SU-DHL-6 (cell line): ENCODE measurements at regions not wholly inside any gene's neighbourhood (a gene's known extent, or its start where the extent isn't known, plus 50 kb on each side); places are given as distances from the start of the nearest gene placed in this dataset.

Experiments used
- H2AFZ ChIP-seq: fragments of 200-600 bp; sonication (generic); 2 replicates; pipeline ENCODE4 v1.6.1; 2014; ENCODE audit warnings: low read depth, mild to moderate bottlenecking, moderate library complexity, mixed read lengths, antibody characterized with exemption, low read length; ENCODE audit not compliant: severe bottlenecking
- H3F3A ChIP-seq: fragments of 200-600 bp; shearing (Covaris generic); 2 replicates; pipeline ENCODE4 v1.6.0; 2016; ENCODE audit warnings: antibody characterized with exemption, mild to moderate bottlenecking; ENCODE audit not compliant: insufficient read depth
- H3K27ac ChIP-seq: fragments of 200-600 bp; sonication (generic); 2 replicates; pipeline ENCODE4 v1.5.1; 2016; ENCODE audit warnings: low read depth, mild to moderate bottlenecking, low read length, moderate library complexity, mixed read lengths
- H3K27me3 ChIP-seq: fragments of 200-600 bp; sonication (generic), shearing (Covaris generic); 2 replicates; pipeline ENCODE4 v1.6.0; 2014; ENCODE audit warnings: mild to moderate bottlenecking, low read length
- H3K36me3 ChIP-seq: fragments of 200-600 bp; sonication (generic); 2 replicates; pipeline ENCODE4 v1.6.1; 2014; ENCODE audit warnings: mild to moderate bottlenecking, low read length, mixed read lengths
- H3K4me2 ChIP-seq: fragments of 300-600, 200-600 bp; shearing (Covaris generic), sonication (generic); 2 replicates; pipeline ENCODE4 v1.6.0; 2014; ENCODE audit warnings: low read length, low read depth, mild to moderate bottlenecking; ENCODE audit not compliant: poor library complexity, severe bottlenecking
- H3K4me3 ChIP-seq: fragments of 200-600 bp; sonication (generic); 2 replicates; pipeline ENCODE4 v1.5.1; 2014; ENCODE audit warnings: antibody characterized with exemption, low read length, mild to moderate bottlenecking, mixed read lengths; ENCODE audit not compliant: insufficient read depth, poor library complexity, severe bottlenecking
- H3K79me2 ChIP-seq: fragments of 200-600 bp; sonication (generic); 2 replicates; pipeline ENCODE4 v1.6.1; 2014; ENCODE audit warnings: mild to moderate bottlenecking, low read length, moderate library complexity; ENCODE audit not compliant: insufficient read depth
- H3K9ac ChIP-seq: fragments of 200-600 bp; sonication (generic); 2 replicates; pipeline ENCODE4 v1.7.0; 2014; ENCODE audit warnings: mild to moderate bottlenecking, low read length
- H3K9me2 ChIP-seq: fragments of 200-600 bp; sonication (generic); replicated peaks from 2 replicates; pipeline ENCODE4 v1.6.1; 2014; ENCODE audit warnings: low read length; ENCODE audit not compliant: insufficient read depth
- H3K9me3 ChIP-seq: fragments of 200-600 bp; sonication (generic); 2 replicates; pipeline ENCODE4 v1.6.1; 2014; ENCODE audit warnings: low read length, mixed read lengths; ENCODE audit not compliant: insufficient read depth
- H4K20me1 ChIP-seq: fragments of 200-600 bp; sonication (generic); 2 replicates; pipeline ENCODE4 v1.6.1; 2014; ENCODE audit warnings: low read depth, mild to moderate bottlenecking, antibody characterized with exemption, low read length, moderate library complexity, mixed read lengths
- EZH2phosphoT487 ChIP-seq: fragments of 200-600 bp; sonication (generic), shearing (Covaris generic); conservative IDR thresholded peaks from 2 replicates; pipeline ENCODE4 v1.6.1; 2018; ENCODE audit warnings: mild to moderate bottlenecking, antibody characterized with exemption, low read length, moderate library complexity, mixed read lengths
- TF ChIP-seq, protein P1 (sequence below): fragments of 200-600 bp; sonication (generic); IDR thresholded peaks from one replicate; pipeline ENCODE4 v1.5.1; 2017; ENCODE audit warnings: antibody characterized with exemption, mild to moderate bottlenecking, low read length, moderate library complexity; ENCODE audit not compliant: insufficient read depth, poor library complexity, severe bottlenecking

DNA sequence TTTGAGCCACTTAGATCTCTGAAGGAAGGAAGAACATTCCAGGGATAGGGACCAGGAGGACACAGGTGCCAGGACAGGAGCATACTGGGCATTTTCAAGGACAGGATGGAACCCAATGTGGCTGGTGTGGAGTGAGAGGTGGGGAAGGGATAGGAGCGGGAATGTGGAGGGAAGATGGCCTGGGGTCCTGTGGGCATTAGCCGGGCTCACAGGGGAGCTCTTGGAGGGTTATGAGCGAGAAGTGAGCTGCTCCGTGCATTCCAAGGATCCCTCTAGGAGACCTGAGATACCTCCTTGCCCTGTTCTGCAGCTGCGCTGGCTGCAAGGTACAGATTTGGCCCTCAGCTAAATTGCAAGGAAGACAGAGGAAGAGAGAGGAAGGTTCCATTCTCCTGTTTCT lies 87.5 kb downstream of the IER5 start:
- Histone ChIP-seq H3K9me3 (no peaks in the 10 kb centered on the region), H3K4me2 (no peak overlapping the region), H3K36me3 (no peaks in the 10 kb centered on the region), H4K20me1 (no peaks in the 10 kb centered on the region), H3K27me3 (no peaks in the 10 kb centered on the region), H3K27ac (no peak overlapping the region), H3K79me2 (no peaks in the 10 kb centered on the region), H3K9ac (no peak overlapping the region), H3K4me3 (no peak overlapping the region), H3K9me2 (no peaks in the 10 kb centered on the region), H2AFZ (no peak overlapping the region), H3F3A (no peaks in the 10 kb centered on the region)
- no peak for TF ChIP-seq EZH2phosphoT487
- TF ChIP-seq, protein P1, sequence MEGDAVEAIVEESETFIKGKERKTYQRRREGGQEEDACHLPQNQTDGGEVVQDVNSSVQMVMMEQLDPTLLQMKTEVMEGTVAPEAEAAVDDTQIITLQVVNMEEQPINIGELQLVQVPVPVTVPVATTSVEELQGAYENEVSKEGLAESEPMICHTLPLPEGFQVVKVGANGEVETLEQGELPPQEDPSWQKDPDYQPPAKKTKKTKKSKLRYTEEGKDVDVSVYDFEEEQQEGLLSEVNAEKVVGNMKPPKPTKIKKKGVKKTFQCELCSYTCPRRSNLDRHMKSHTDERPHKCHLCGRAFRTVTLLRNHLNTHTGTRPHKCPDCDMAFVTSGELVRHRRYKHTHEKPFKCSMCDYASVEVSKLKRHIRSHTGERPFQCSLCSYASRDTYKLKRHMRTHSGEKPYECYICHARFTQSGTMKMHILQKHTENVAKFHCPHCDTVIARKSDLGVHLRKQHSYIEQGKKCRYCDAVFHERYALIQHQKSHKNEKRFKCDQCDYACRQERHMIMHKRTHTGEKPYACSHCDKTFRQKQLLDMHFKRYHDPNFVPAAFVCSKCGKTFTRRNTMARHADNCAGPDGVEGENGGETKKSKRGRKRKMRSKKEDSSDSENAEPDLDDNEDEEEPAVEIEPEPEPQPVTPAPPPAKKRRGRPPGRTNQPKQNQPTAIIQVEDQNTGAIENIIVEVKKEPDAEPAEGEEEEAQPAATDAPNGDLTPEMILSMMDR: no peak

- Histone ChIP-seq H3K4me2 (no peak overlapping the region), H2AFZ (no peak overlapping the region), H3K9me3 (no peaks in the 10 kb centered on the region), H3K9me2 (no peaks in the 10 kb centered on the region), H3K79me2 (no peaks in the 10 kb centered on the region), H3K27ac (no peak overlapping the region), H3K27me3 (no peaks in the 10 kb centered on the region), H3K9ac (no peak overlapping the region), H3K36me3 (no peaks in the 10 kb centered on the region), H3F3A (no peaks in the 10 kb centered on the region), H4K20me1 (no peaks in the 10 kb centered on the region), H3K4me3 (no peak overlapping the region)
- TF ChIP-seq, protein P1: no peak
- TF ChIP-seq EZH2phosphoT487: no peak
Measured at GRCh38 chr1:181178241-181178879, 89.9 kb downstream of the IER5 start.

DNA sequence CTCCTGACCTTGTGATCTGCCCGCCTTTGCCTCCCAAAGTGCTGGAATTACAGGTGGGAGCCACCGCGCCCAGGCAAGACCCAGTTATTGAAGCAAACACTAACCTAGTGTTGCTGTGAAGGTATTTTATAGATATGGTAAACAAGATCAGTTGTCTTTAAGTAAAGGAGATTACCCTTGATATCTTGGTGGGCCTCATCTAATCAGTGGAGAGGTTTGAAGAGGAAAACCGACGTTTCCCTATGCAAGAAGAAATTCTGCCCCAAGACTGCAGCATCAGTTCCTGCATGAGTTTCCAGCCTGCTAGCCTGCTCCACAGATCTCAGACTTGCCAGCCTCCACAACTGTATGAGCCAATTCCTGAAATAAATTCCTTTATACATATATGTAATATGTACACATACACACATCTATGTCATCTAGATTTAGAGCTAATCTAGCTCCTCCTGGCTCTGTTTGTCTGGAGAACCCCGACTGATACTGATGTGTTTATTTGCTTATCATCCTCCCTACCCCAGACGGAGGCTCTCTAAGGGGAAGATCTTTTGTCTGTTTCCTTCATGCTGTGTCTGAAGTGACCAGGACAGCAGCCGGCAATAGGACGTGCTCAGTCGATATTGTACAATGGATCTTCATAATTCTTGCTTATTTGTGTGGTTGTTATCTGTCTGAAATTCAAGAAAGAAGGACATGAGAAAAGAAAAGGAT lies 90.9 kb downstream of the IER5 start:
- no peak for TF ChIP-seq EZH2phosphoT487
- no peak overlapping the region for H3K4me3 ChIP-seq
- no peak overlapping the region for H3K27ac ChIP-seq

GRCh38 chr1:181179987-181180365 lies 91.5 kb downstream of the IER5 start:
- Histone ChIP-seq H3K79me2 (no peaks in the 10 kb centered on the region), H3K9me3 (no peaks in the 10 kb centered on the region), H2AFZ (no peak overlapping the region), H3K36me3 (no peaks in the 10 kb centered on the region), H3K9me2 (no peaks in the 10 kb centered on the region), H3K9ac (no peak overlapping the region), H3K4me3 (no peak overlapping the region), H4K20me1 (no peaks in the 10 kb centered on the region), H3K4me2 (no peak overlapping the region), H3K27ac (no peak overlapping the region), H3K27me3 (no peaks in the 10 kb centered on the region), H3F3A (no peaks in the 10 kb centered on the region)
- TF ChIP-seq EZH2phosphoT487: no peak
- TF ChIP-seq, protein P1: no peak

More for the DNA sequence above, 90.9 kb downstream of the IER5 start:
- Histone ChIP-seq H3K9me3 (no peaks in the 10 kb centered on the region), H2AFZ (no peak overlapping the region), H3K4me2 (no peak overlapping the region), H4K20me1 (no peaks in the 10 kb centered on the region), H3K79me2 (no peaks in the 10 kb centered on the region), H3K9ac (no peak overlapping the region), H3K36me3 (no peaks in the 10 kb centered on the region), H3F3A (no peaks in the 10 kb centered on the region), H3K27me3 (no peaks in the 10 kb centered on the region), H3K9me2 (no peaks in the 10 kb centered on the region)
